Ishikawa (cell line): ENCODE measurements at regions not wholly inside any gene's neighbourhood (a gene's known extent, or its start where the extent isn't known, plus 50 kb on each side); places are given as distances from the start of the nearest gene placed in this dataset.

Experiments used
- CEBPB ChIP-seq: IDR thresholded peaks from 2 replicates; pipeline ENCODE4 v1.6.1; 2012
- CREB1 ChIP-seq: IDR thresholded peaks from 2 replicates; pipeline ENCODE4 v1.6.1; 2012; ENCODE audit warnings: low read depth
- EGR1 ChIP-seq: IDR thresholded peaks from 2 replicates; pipeline ENCODE4 v1.6.1; 2012
- EP300 ChIP-seq: IDR thresholded peaks from 2 replicates; pipeline ENCODE4 v1.6.1; 2012; ENCODE audit warnings: borderline replicate concordance
- FOXM1 ChIP-seq: IDR thresholded peaks from 2 replicates; pipeline ENCODE4 v1.6.1; 2012; ENCODE audit warnings: low read depth, borderline replicate concordance
- NFIC ChIP-seq: IDR thresholded peaks from 2 replicates; pipeline ENCODE4 v1.6.1; 2012
- RAD21 ChIP-seq: IDR thresholded peaks from 2 replicates; pipeline ENCODE4 v1.6.1; 2012; ENCODE audit warnings: low read depth
- REST ChIP-seq: IDR thresholded peaks from 2 replicates; pipeline ENCODE4 v1.6.1; 2012; ENCODE audit warnings: low read depth, mild to moderate bottlenecking
- TAF1 ChIP-seq: IDR thresholded peaks from 2 replicates; pipeline ENCODE4 v1.6.1; 2012; ENCODE audit warnings: low read depth, mild to moderate bottlenecking
- TCF12 ChIP-seq: IDR thresholded peaks from 2 replicates; pipeline ENCODE4 v1.6.1; 2012; ENCODE audit warnings: low read depth
- TEAD4 ChIP-seq: IDR thresholded peaks from 2 replicates; pipeline ENCODE4 v1.6.1; 2012
- USF1 ChIP-seq: IDR thresholded peaks from 2 replicates; pipeline ENCODE4 v1.6.1; 2012
- YY1 ChIP-seq: IDR thresholded peaks from 2 replicates; pipeline ENCODE4 v1.6.1; 2012; ENCODE audit warnings: low read depth
- ZBTB7A ChIP-seq: IDR thresholded peaks from 2 replicates; pipeline ENCODE4 v1.6.1; 2012; ENCODE audit warnings: low read depth
- TF ChIP-seq, protein P1 (sequence below): IDR thresholded peaks from 2 replicates; pipeline ENCODE4 v1.6.1; 2012

GRCh38 chr7:25829663-25830062, 322.3 kb upstream of the NFE2L3 start:
- TF ChIP-seq REST, result no peak
- TF ChIP-seq ZBTB7A, result no peak
- TF ChIP-seq RAD21, result no peak
- TF ChIP-seq NFIC, result no peak
- no peak for TF ChIP-seq CREB1
- no peak for TF ChIP-seq YY1
- TF ChIP-seq USF1, result no peak
- no peak for TF ChIP-seq TAF1
- no peak for TF ChIP-seq EGR1
- TF ChIP-seq, protein P1, sequence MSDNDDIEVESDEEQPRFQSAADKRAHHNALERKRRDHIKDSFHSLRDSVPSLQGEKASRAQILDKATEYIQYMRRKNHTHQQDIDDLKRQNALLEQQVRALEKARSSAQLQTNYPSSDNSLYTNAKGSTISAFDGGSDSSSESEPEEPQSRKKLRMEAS, result no peak
- TF ChIP-seq TCF12, result no peak
- no peak for TF ChIP-seq EP300
- TF ChIP-seq FOXM1, result no peak

- TF ChIP-seq USF1, result no peak
- TF ChIP-seq EGR1, result no peak
- no peak for TF ChIP-seq NFIC
- TF ChIP-seq FOXM1, result no peak
- TF ChIP-seq RAD21, result no peak
- TF ChIP-seq REST, result no peak
- TF ChIP-seq EP300, result no peak
- no peak for TF ChIP-seq TAF1
- TF ChIP-seq CEBPB, result no peak
- TF ChIP-seq, protein P1, result no peak
- TF ChIP-seq CREB1, result no peak
- TF ChIP-seq TEAD4, result no peak
- no peak for TF ChIP-seq ZBTB7A
- no peak for TF ChIP-seq YY1
- TF ChIP-seq TCF12, result no peak
These were observed 321.8 kb upstream of the NFE2L3 start for GRCh38 chr7:25830215-25830614.

DNA sequence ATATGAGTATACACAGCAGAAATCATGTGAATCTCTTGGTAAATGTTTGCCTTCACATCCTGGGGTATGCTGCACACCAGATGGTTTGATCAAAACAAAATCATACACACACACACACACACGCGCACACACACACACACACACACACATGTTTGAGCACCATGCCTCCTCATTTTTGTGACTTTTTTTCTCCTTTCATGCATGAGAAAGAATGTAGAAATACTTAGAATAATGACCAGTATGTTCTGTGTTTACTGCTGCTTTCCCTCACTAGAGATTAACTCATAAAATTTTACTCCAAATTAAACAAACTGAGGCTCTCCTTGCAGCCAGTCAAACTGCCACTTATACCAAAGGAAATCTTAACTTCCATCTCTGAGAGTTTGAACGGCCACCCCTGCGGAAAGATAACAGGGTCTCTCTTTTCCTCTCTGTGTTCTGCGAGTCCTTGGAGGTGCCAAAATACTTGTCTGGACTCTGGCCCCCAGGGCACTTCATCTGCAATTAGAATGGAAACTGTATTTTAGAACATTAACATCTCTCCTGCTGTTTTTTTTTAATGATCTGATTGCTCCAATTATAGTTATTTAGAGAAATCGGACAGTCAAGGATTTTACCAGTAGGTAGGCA, 320.8 kb upstream of the NFE2L3 start:
- TF ChIP-seq CEBPB (no peak), FOXM1 (no peak), EP300 (no peak), TCF12 (no peak), REST (no peak), CREB1 (no peak), TAF1 (no peak), NFIC (no peak), USF1 (no peak), YY1 (no peak), ZBTB7A (no peak), EGR1 (no peak), TEAD4 (no peak), RAD21 (no peak)
- TF ChIP-seq, protein P1, result no peak
